ENCODE measurements at regions not wholly inside any gene's neighbourhood (a gene's known extent, or its start where the extent isn't known, plus 50 kb on each side); places are given as distances from the start of the nearest gene placed in this dataset.

DNA sequence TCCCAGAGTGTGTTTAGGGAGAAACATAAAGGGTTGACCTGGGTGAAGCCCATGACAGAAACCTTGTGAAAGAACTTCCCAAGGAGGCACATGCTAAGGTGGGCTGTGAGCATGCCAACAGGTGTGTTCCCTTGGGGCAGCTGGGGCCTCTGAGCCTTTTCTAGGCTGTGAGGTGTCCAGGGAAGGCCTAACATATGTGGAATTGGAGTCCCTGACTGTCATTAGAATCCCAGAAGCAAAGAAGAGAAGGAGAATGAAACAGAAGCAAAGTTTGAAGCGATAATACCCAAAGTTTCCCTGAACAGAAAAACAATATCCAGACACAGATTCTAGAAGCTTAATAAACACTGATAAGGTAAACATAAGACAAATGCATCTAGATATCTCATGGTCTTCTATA is 143.3 kb downstream of the CD83 start:
- no peak overlapping the region for H3K4me3 ChIP-seq (ENCODE audit: low read length)
- DNase-seq (ENCODE audit: low read depth) = no peak
- TF ChIP-seq, protein P1, sequence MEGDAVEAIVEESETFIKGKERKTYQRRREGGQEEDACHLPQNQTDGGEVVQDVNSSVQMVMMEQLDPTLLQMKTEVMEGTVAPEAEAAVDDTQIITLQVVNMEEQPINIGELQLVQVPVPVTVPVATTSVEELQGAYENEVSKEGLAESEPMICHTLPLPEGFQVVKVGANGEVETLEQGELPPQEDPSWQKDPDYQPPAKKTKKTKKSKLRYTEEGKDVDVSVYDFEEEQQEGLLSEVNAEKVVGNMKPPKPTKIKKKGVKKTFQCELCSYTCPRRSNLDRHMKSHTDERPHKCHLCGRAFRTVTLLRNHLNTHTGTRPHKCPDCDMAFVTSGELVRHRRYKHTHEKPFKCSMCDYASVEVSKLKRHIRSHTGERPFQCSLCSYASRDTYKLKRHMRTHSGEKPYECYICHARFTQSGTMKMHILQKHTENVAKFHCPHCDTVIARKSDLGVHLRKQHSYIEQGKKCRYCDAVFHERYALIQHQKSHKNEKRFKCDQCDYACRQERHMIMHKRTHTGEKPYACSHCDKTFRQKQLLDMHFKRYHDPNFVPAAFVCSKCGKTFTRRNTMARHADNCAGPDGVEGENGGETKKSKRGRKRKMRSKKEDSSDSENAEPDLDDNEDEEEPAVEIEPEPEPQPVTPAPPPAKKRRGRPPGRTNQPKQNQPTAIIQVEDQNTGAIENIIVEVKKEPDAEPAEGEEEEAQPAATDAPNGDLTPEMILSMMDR (IDR thresholded peaks at IDR 0.05; ENCODE audit: insufficient read depth, low read depth, low read length, missing control alignments) = no peak

DNA sequence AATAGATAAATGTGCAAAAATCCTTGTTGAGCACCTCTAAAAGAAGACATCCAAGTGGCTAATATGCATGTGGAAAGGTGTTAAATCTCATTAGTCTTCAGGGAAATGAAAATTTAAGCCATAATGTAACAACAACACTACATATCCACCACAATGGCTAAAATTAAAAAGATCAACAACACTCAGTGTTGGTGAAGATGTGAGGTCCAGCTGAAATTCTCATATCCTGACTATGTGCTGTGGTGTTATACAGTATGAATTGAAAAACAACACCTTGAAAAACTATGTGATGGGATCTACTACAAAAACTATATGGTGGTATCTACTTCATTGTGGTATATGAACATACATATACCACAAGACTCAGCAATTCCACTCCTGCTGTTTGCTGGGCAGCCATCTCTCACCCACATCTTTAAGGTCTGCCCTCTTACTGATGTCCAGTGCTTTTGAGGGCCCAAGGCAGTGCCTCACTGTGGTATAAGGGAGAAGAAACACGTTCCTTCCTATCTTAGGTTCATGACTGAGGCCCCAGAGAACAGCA is 146.4 kb downstream of the CD83 start:
- TF ChIP-seq, protein P1 (IDR thresholded peaks at IDR 0.05; ENCODE audit: insufficient read depth, low read depth, low read length, missing control alignments) = no peak
- no peak for DNase-seq (ENCODE audit: low read depth)
- no peak overlapping the region for H3K4me3 ChIP-seq (ENCODE audit: low read length)

DNA sequence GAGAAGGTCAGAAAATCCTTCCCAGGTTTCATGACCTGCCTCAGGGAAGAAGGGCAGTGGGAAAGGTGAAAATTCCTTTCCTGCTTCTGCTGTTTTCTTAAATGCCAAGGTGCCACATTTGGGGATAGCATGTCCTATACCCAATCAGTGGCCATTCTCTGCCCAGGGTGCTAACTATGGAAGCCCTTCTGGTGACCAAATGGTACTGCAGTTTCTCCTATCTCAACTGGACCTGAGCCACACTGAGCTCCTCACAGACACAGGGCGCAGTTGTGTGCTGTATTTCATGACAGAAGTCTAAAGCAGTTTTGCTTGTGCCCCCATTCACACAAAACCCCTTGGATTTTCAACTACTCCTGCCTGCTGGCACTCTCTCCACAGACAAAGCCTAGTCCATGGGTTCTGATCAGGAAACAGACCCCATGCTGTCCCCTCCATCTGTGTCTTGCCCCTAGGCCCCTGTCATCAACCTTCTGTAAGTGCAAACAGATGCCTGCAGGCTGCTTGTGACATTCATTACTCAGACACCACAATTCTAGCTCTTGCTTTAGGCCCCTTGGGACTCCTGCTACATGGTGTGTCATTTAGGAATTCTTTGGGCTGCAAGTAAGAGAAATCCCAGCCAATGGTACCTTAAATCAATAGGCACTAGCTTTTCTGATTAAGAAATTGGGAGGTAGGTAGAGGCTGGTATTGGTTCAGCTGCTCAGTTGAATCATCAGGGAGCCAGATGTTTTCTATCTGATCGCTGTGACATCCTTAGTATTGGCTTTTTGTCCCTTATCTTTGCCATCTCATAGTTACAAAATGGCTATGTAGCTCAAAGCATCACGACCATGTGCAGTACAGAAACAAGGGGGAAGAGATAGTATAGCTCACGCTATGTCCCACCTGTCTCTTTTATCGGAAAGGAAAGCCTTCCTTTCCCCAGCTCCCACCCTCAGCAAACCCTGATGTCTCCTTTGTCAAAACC is 147.8 kb downstream of the CD83 start:
- no peak for DNase-seq (ENCODE audit: low read depth)
- TF ChIP-seq, protein P1 (IDR thresholded peaks at IDR 0.05; ENCODE audit: insufficient read depth, low read depth, low read length, missing control alignments) = no peak
- H3K4me3 ChIP-seq (ENCODE audit: low read length) = no peak overlapping the region

DNA sequence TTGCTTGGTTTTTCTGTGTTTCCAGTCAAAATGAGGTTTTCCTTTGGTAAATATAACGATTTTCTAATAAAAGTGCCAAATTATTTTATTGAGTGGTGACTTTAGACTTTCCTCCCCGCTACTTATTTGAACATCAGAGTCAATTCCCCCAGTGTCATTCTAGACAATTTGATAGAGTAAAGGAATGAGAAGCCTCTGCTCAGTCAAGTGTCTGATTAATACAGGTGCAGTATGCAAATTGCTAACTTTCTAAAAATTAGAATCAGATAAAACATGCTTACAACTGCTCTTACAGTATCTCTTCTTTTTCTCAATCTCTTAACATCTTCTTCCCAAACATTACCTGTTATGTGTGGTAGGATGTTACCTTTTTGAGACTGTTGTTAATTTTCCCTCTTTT is 148.7 kb downstream of the CD83 start:
- TF ChIP-seq, protein P1 (IDR thresholded peaks at IDR 0.05; ENCODE audit: insufficient read depth, low read depth, low read length, missing control alignments) = no peak
- no peak for DNase-seq (ENCODE audit: low read depth)
- no peak overlapping the region for H3K4me3 ChIP-seq (ENCODE audit: low read length)

DNA sequence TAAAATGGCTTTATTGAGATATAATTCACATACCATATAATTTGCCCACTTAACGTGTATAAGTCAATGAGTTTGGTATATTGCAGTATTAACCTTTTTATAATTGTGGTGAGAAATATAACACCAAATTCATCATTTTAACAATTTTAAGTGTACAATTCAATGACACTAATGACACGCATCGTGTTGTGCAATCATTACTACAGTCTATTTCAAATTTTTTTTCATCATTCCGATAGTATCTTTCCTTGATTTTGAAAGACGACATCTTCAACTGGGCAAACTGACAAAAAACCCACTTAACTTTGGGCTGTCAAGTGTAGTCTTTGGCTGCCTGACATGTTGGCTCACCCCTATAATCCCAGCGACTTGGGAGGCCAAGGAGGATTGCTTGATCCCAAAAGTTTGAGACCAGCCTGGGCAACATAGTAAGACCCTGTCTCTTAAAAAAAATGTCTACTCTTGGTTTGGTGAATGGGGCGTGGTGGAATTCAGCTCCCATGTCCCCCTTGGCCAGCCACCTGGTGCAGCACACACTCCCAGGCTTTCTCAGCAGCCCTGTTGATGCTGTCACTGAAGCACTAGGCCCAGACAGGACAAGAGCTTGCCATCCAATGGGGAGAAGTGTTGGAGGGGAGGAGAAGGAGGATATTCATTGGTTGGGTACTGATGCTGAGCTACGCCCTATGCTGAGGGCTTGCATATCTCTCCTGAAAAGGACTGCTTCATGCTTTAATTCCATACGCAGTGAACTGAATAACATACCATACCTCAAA is 150.5 kb downstream of the CD83 start:
- no peak overlapping the region for H3K4me3 ChIP-seq (ENCODE audit: low read length)
- no peak for DNase-seq (ENCODE audit: low read depth)
- TF ChIP-seq, protein P1 (IDR thresholded peaks at IDR 0.05; ENCODE audit: insufficient read depth, low read depth, low read length, missing control alignments) = no peak

DNA sequence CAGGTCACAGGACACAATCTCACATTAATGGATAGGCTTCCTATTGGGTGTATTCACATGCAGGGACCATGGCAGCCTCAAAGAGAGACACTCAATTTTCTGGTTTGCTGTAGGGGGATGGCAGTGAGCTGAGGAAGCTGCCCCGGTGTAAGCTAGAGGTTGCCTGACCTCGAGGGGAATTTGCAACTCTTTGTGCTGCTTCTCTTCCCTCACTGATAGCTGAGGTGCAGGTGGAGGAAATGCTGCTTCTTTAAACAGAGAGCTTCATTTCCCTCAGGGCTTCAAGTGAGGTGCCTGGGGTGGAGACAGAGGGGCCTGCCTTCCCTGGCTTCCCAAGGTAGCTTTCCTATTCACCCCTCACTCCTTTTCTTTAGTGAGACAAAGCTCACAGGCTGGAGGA is 151.9 kb downstream of the CD83 start:
- TF ChIP-seq, protein P1 (IDR thresholded peaks at IDR 0.05; ENCODE audit: insufficient read depth, low read depth, low read length, missing control alignments) = no peak
- DNase-seq (ENCODE audit: low read depth) = no peak
- H3K4me3 ChIP-seq (ENCODE audit: low read length) = no peak overlapping the region
